GM06990 (cell line): ENCODE measurements at regions not wholly inside any gene's neighbourhood (a gene's known extent, or its start where the extent isn't known, plus 50 kb on each side); places are given as distances from the start of the nearest gene placed in this dataset.

ENCODE experiments used
- DNase-seq: peaks from one replicate; pipeline ENCODE4 v3.0.0-alpha.2; 2011; ENCODE audit not compliant: insufficient read length; ENCODE audit errors: extremely low read depth
- H3K27me3 ChIP-seq: replicated peaks from 2 replicates; pipeline ENCODE4 v1.6.0; 2011; ENCODE audit warnings: low read length; ENCODE audit not compliant: control insufficient read depth, insufficient read depth
- H3K36me3 ChIP-seq: 2 replicates; pipeline ENCODE4 v1.5.1; 2011; ENCODE audit warnings: low read length; ENCODE audit not compliant: control insufficient read depth, insufficient read depth
- H3K4me3 ChIP-seq: replicated peaks from 2 replicates; pipeline ENCODE4 v1.5.1; 2011; ENCODE audit warnings: low read depth, mild to moderate bottlenecking, control low read depth, low read length
- TF ChIP-seq, protein P1 (sequence below): IDR thresholded peaks from 2 replicates; pipeline ENCODE4 v1.5.1; 2011; ENCODE audit warnings: low read length, control low read depth, mild to moderate bottlenecking, inconsistent platforms; ENCODE audit not compliant: insufficient read depth, poor library complexity, severe bottlenecking

DNA sequence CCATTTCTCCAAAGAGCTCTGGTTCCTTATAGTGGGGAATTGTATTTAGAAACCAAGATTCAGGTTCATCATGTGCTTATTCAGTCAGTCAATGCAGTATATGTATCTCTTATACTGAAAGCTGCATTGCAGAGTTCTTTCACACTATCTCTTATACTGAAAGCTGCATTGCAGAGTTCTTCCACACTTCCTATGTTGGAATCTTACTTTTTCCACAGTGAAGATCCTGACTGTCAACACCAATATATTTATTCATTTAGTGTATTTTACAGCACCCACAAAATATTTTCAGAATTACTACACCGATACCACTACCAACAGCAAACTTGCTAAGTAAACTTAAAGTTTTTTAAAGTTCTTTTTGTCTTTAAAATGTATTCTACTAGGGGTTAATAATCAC is 349.3 kb upstream of the MMS22L start:
- no peaks in the 10 kb centered on the region for H3K27me3 ChIP-seq
- TF ChIP-seq, protein P1, sequence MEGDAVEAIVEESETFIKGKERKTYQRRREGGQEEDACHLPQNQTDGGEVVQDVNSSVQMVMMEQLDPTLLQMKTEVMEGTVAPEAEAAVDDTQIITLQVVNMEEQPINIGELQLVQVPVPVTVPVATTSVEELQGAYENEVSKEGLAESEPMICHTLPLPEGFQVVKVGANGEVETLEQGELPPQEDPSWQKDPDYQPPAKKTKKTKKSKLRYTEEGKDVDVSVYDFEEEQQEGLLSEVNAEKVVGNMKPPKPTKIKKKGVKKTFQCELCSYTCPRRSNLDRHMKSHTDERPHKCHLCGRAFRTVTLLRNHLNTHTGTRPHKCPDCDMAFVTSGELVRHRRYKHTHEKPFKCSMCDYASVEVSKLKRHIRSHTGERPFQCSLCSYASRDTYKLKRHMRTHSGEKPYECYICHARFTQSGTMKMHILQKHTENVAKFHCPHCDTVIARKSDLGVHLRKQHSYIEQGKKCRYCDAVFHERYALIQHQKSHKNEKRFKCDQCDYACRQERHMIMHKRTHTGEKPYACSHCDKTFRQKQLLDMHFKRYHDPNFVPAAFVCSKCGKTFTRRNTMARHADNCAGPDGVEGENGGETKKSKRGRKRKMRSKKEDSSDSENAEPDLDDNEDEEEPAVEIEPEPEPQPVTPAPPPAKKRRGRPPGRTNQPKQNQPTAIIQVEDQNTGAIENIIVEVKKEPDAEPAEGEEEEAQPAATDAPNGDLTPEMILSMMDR: no peak
- no peak for DNase-seq
- H3K4me3 ChIP-seq: no peak overlapping the region
- H3K36me3 ChIP-seq: no peaks in the 10 kb centered on the region

- Histone ChIP-seq H3K27me3 (no peaks in the 10 kb centered on the region), H3K36me3 (no peaks in the 10 kb centered on the region), H3K4me3 (no peak overlapping the region)
- DNase-seq: no peak
- TF ChIP-seq, protein P1: no peak
Measured at GRCh38 chr6:97639702-97640101, 356.7 kb upstream of the MMS22L start.

GRCh38 chr6:97644353-97644752 is 361.3 kb upstream of the MMS22L start:
- H3K36me3 ChIP-seq: no peaks in the 10 kb centered on the region
- no peaks in the 10 kb centered on the region for H3K27me3 ChIP-seq
- no peak overlapping the region for H3K4me3 ChIP-seq
- TF ChIP-seq, protein P1: no peak
- no peak for DNase-seq

GRCh38 chr6:97645757-97646156 is 362.7 kb upstream of the MMS22L start:
- TF ChIP-seq, protein P1: no peak

DNA sequence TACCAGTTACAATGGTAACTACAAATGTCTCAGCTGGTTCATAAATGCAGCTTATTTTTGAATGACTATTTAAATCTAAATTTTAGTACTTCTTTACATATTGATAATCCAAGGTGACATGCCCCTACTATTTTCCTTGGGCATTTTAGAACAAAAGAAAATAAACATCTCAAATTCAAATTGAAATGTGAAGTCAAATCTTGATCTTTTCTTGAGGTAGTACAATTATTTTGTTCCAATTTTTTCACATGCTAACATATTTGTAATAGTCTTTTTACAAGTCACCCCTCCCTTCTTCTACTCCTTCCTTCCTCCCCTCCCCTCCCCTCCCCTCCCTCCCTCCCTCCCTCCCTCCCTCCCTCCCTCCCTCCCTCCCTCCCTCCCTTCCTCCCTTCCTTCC is 370.1 kb upstream of the MMS22L start:
- H3K27me3 ChIP-seq: no peaks in the 10 kb centered on the region
- TF ChIP-seq, protein P1: no peak
- H3K4me3 ChIP-seq: no peak overlapping the region
- DNase-seq: no peak
- H3K36me3 ChIP-seq: no peaks in the 10 kb centered on the region

More at GRCh38 chr6:97645757-97646156, 362.7 kb upstream of the MMS22L start:
- no peaks in the 10 kb centered on the region for H3K36me3 ChIP-seq
- no peak for DNase-seq
- H3K4me3 ChIP-seq: no peak overlapping the region
- no peaks in the 10 kb centered on the region for H3K27me3 ChIP-seq

GRCh38 chr6:97653517-97653916 is 370.5 kb upstream of the MMS22L start:
- no peaks in the 10 kb centered on the region for H3K36me3 ChIP-seq
- no peak for DNase-seq
- H3K27me3 ChIP-seq: no peaks in the 10 kb centered on the region
- TF ChIP-seq, protein P1: no peak
- no peak overlapping the region for H3K4me3 ChIP-seq
